HG02610 (cell line): ENCODE measurements at regions not wholly inside any gene's neighbourhood (a gene's known extent, or its start where the extent isn't known, plus 50 kb on each side); places are given as distances from the start of the nearest gene placed in this dataset.
A peak's percentile ranks its signal among the peaks of the same experiment; 100 is the strongest.
"Not testable (repeated sequence)": the region's sequence is repeated elsewhere in the genome, so short reads cannot be mapped to it uniquely, and the experiment has no call there.

Experiments
- ATAC-seq: cut with Tn5 transposase; IDR thresholded peaks from one replicate; pipeline ENCODE4 v1.9.1; 2021; ENCODE audit warnings: mild to moderate bottlenecking, moderate library complexity; ENCODE audit not compliant: unreplicated experiment

- ATAC-seq, result no peak
Observed at GRCh38 chr6:21333715-21334114, 259.8 kb upstream of the SOX4 start.

- ATAC-seq, result no peak
Observed at GRCh38 chr6:21334651-21335050, 258.9 kb upstream of the SOX4 start.

- no peak for ATAC-seq
Observed at GRCh38 chr6:21335591-21335990, 258.0 kb upstream of the SOX4 start.

GRCh38 chr6:21337263-21337662, 256.3 kb upstream of the SOX4 start:
- ATAC-seq, result no peak

DNA sequence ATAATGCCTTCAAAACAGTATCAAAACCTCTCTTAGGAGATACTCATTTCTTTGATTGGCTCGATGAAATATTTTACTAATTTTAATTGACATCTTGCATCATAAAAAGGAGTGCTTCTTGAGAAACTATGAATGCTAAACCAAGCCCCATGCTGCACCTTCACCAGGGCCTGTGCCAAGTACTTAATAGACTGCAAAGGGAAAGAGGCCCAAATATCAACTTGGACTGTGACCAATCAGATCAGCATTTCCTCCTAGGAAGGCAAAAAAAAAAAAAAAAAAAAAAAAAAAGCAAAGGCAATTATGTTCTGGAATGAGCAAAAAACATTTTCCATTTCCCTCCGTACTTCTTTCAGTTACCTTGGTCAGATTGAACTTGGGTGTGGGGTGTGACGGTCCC, 253.0 kb upstream of the SOX4 start:
- no peak for ATAC-seq

DNA sequence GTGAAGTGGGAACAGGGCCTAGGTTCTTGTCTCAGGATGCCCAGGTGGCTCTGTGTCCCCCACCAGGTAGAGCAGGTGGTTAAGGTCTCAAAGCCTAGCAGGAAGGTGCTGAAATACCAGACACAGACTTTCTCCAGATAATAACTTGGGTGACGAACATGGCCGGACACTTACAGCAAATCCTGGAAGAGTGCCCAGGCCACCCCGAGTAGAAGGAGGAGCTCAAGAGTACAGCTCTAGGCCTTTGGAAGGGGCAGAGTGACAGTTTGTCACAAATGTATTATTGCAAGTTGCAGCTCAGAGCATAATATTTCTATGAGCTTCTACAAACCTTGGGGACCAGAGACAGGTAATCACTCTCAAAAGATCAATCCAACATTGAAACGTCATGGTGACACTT, 251.6 kb upstream of the SOX4 start:
- no peak for ATAC-seq

GRCh38 chr6:21342501-21342900, 251.1 kb upstream of the SOX4 start:
- ATAC-seq, result no peak

DNA sequence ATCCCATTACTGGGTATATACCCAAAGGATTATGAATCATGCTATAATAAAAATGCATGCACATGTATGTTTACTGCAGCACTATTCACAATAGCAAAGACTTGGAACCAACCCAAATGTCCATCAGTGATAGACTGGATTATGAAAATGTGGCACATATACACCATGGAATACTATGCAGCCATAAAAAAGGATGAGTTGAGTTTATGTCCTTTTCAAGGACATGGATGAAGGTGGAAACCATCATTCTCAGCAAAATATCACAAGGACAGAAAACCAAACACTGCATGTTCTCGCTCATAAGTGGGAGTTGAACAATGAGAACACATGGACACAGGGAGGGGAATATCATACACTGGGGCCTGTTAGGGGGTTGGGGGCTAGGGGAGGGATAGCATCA, 247.8 kb upstream of the SOX4 start:
- ATAC-seq, result not testable (repeated sequence)

DNA sequence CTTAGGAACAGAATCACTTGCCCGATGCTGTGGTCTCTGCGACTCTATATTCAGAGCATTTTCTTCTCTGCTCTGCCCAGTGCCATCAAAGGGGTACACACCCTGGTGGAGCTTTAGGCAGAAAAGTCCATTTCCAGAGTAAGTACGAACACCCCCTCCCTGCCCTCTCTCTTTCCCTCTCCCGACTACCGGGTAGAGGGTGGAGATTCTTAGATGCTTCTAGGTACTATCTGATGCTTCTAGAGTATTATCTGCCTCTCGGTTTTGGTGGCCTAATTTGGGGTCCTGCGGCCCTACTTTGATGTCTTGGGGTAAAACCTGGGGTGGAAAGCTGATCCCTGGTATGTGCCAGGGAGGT, 245.4 kb upstream of the SOX4 start:
- ATAC-seq, result no peak

- no peak for ATAC-seq
Observed at GRCh38 chr6:21348504-21349195, 244.9 kb upstream of the SOX4 start.

GRCh38 chr6:21349834-21350233, 243.7 kb upstream of the SOX4 start:
- no peak for ATAC-seq

- ATAC-seq, result no peak
Observed at GRCh38 chr6:21350926-21351325, 242.6 kb upstream of the SOX4 start.

DNA sequence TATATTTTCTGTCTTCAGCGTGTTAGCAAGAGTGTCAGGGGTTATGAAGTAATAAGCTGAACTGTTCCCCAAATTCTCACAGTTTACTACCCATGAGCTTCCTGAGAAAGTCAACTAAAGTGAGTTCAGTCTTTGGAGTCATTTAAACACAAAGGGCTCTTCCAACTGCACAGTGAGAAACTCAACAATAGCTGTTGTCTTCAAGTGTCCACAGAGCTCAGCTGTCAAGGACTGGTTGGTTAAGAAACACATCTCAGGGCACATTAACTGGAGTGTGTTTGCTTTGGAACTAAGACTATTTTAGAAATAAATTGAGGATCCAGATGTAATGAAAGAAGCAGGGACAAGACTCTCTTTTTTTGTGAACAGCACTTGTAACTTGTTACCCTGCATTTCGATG, 241.4 kb upstream of the SOX4 start:
- no peak for ATAC-seq

DNA sequence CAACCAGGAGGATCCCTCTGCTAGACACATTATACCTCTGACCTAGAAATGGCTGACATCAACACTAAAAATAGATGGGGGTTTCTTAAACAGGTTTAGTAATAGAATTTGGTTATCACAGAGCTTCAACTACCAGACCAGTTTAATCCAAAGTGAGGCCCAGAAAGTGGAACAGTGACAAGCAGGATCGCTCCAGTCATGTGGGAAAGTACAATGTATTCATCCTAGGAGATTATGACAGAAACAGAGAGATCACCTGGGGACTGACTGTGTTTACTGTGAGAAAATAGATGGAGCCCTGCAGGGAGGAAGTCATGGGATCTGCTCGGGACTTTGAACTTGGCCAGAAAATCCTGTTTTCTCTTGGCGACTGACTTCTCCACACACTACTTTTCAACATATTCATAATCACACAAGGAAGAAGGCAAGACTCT, 238.7 kb upstream of the SOX4 start:
- ATAC-seq, result peak; percentile 84

DNA sequence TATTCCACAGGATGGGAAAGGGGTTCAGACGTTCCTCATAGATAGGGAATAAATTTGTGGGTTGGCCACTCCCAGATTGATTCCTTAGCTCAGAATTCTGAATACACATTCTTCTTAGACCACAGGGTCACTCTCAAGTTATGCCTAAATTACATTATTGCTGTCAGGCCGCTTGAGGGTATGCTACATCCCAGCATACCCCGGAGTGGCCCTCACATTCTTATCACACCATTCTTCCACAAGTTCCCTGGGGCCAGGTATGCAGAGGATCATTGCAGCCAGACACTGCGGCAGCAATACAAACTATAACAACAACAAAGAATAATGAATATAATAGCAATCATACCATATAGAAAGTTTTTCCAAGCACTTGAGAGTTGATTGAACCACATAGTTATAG, 237.9 kb upstream of the SOX4 start:
- ATAC-seq, result no peak

GRCh38 chr6:21357262-21357661, 236.3 kb upstream of the SOX4 start:
- no peak for ATAC-seq

- ATAC-seq, result no peak
Observed at GRCh38 chr6:21359926-21360325, 233.6 kb upstream of the SOX4 start.

DNA sequence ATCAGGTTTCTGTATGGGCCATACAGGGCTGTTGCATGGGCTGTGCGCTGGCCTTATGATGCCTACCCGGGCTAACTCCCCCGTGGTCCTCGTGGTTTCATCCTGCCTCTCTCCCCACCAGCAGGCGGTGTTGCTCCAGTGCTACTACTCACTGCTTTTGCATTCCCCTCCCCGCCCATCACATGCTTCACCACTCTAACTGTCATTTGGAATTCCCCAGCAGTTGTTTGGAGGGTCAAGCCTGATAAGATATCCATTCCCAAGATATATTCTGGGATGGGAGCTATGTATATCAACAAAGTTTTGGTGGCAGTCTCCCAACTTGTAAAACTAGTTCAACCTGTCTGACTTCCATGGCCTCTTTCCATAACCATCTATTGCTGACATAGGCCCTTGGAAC, 233.2 kb upstream of the SOX4 start:
- ATAC-seq, result no peak

- no peak for ATAC-seq
Observed at GRCh38 chr6:21367148-21367547, 226.4 kb upstream of the SOX4 start.

GRCh38 chr6:21367649-21368154, 225.8 kb upstream of the SOX4 start:
- no peak for ATAC-seq

DNA sequence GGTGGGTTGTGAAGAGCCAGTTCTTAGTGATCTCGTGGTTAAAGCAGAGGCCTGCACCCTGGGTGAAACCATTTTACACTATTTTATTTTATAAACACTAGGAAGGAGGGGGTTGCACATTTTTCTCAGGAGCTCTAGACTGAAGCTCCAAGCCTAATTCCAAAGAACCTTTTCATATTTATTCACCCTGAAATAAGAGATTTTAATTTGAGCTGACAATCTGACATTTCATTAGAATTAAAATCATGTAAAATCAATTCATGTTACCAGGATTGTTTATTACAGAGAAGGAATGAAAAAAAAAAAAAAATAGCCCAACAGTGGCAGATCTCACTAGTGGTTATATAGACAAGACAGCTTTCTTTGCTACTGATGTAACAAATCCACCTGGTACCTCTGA, 222.5 kb upstream of the SOX4 start:
- no peak for ATAC-seq

DNA sequence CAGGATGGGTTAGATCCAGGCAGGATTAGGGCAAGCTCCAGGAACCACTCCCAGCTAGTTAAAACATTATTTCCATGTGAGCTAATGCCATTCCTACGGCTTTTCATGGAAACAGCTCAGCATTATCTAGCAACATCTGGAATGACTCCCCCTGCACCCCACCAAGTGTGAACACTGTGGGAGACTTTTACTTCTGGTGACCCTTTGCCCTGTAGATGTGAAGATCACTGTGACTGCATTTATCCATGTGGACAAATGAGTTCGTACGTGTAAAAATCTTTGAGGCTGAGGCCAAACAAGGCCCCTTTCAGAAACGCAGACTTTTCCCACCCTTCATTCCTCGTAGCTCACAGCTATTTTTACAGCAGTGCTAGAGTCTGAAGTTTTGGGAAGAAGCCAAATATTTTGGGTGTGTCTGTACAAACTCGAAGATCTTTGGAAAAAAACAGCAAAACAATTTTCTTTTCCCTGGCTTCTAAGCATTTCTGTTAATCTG, 221.8 kb upstream of the SOX4 start:
- ATAC-seq, result no peak
